Putamen (tissue), 1 donor: ENCODE measurements at regions not wholly inside any gene's neighbourhood (a gene's known extent, or its start where the extent isn't known, plus 50 kb on each side); places are given as distances from the start of the nearest gene placed in this dataset.

ENCODE experiments used
- DNase-seq: peaks from one replicate; pipeline ENCODE4 v3.0.0-alpha.2; 2016; ENCODE audit warnings: low spot score

DNA sequence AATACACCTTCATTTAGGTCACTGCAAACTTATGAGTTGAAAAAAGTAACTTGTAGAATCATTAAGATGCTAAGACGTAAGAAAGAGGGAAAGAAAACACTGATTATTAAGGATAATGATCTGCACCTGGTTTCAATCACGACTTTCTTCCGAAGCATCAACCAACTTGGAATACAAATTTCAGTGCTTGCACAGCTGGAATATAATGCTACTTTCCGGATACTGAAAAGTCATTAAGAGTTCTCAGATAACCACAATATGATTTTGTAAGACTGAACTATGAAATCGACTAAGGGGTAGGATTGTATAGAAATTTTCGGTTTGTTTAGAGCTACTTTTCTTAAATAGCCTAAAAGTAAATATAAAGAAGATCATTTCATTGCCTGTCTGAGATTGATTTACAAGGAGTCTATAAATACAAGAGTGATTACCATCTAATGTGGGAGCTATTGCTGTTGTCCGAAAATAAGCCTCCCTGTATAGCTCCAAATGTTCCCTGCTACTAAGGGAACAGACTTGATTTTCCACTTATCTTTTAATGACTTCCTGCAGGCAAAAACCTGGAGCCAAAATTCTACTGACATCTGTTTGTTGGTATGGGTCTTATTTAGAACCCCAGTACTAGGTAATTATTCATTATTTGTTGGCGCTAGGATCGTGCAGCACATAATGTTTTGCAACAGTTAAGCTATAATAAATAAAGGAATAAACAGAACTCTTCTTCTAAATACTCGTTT, 673.3 kb downstream of the KCNT2 start:
- DNase-seq = no peak

DNA sequence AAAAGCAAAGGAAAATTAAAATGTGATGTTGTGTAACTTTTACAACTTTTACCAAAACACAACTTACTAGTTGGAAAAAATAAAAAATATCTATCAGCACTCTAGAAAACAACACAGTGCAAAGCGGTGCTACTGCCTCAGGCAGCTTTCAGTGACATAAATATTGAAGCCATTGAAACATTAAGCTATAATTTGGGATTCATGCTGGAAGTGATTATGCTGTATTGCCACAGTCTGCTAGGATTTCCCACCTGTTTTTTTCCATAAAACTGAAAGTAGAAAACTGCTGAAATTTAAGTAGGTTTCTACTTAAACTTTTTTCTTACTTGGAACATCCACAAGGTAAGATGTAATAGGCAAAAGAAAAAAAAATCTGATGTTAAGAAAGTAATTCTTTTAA, 674.4 kb downstream of the KCNT2 start:
- DNase-seq = no peak

DNA sequence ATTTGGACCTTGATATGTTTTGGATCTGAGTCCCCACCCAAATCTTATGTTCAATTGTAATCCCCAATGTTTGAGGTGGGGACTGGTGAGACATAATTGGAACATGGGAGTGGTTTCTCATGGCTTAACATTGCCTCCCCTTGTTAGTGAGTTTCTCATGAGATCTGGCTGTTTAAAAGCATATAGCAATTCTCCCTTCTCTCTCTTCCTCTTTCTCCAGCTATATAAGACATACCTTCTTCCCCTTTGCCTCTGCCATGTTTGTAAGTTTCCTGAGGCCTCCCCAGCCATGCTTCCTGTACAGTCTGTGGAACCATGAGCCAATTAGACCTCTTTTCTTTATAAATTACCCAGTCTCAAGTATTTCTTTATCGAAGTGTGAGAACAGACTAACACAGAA, 692.4 kb downstream of the KCNT2 start:
- no peak for DNase-seq

DNA sequence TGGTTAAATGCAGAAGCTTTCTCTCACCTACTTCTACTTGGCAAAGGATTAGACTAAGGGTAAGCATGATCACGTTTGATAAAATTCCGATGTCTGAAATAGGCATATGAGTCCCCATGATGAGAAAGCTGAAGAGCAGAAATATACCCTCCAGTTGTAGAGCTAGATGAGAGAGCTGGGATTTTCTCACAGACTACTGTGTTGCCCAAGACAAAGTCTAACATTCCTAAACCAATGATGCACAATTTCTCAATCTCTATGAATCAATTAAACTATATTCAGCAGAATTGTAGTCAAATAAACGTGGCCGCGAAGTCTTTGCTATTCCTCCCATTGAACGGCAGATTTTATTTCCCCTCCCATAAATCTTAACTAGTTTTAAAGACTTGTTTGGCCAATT, 699.2 kb downstream of the KCNT2 start:
- no peak for DNase-seq

DNA sequence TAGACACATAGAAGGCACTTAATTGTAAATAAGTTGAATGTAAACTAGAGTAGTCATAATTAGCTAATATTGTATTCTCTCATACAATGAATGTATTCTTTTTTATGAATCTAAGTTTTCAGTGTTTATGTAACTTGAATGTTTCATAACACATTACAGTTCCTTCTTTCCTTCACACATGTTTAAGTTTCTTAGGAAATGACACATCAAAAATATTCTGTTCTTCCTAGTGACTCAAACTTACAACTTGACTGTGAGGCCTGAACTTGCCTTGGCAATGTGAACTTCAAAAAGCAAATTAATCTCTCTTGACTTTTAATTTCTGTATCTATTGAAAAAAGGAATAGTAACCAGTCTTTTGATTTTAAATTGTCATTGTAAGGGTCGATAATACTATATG, 700.1 kb downstream of the KCNT2 start:
- no peak for DNase-seq

DNA sequence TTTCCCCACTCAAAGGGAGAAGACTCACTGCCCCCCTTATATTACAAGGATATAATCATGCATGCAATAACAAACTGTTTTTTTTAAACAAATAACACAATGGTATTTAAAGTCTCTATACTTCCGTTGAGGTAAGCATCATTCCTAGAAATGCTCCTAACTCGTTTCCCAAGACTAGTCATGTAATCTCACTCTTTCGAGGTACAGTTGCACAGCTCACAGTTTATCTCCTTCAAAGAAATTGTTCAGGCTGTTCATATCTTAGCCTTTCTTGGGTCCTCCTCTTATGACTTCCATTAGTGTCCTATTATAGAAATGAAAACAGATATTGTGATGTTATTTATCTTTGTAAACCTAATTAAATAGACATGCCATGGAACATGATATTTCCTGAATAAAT, 705.0 kb downstream of the KCNT2 start:
- no peak for DNase-seq

DNA sequence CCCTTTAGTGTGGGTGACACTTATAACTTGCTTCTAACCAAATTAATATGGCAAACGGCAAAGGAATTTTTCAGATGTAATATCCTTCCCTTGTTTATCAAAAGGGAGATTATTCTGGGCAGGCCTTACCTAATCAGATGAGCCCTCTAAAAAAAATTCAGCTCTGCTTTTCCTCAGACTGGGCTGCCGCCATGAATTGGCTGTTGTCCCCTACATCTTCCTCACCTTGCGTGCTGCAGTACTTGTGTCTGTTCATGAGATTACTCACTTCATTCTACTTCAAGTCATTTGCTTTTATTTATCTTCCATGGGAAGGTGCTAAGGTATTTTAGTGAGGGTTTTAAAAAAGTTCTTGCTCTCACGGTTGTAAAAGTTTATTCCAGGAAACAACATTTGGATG, 705.5 kb downstream of the KCNT2 start:
- DNase-seq = no peak

DNA sequence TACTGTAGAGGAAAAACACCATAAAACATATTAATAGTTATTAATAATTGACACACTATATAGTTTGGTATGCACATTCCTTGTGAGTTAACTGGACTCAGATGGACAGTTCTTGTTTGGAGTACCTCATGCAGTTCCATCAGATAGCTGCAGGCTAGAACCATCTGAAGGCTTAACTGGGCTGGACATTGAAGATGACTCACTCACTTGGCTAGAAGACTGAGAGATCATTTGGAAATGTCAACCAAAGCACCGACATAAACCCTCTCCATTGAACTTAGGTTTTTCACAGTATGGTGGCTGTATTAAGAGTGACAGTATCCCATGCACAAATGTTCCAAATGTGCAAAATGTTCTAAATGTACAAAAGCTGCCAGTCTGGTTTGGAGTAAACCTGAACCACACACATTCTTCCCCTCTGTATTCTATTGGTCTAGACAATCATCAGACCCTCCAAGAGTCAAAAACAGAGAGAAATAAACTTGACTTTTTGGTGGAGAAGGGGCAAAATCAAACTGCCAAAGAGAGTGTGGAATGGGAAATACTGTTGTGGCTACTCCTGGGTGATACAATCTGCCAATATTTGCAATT, 708.4 kb downstream of the KCNT2 start:
- no peak for DNase-seq

DNA sequence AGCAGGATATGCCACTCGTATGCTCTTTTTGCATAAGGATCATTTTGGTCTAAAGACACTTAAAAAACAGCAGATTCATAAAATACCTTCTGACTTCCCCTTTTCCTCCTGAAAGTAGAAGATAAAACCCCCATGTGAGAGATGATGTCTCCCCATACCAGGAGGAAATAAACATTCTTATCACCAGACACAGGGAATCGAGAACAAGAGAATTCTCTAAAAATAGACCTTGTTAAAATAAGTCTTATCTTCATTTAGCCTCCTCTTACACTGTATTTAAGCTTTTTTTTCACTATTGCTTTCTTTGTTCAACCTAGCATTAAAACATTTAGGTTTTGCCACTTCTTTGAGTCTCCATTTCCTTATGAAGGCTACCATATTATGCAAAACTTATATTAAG, 709.3 kb downstream of the KCNT2 start:
- no peak for DNase-seq

DNA sequence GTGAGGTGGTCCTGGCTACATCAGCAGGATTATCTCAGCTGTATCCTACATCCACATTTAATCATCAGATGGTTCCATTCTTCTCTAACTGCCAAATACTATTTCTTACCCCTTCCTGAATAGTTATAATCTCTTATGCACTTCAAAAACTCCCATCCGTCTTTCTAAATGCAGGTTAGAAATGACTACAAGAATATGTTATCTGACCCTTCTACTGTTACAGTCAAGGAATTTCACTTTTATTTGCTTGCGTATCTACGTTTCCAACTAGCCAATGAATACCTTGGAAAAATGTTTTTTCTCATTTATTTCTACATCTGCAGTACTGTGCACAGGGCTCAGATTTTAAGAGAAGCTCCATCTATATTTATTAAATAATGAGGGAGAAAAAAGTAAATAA, 709.9 kb downstream of the KCNT2 start:
- no peak for DNase-seq

DNA sequence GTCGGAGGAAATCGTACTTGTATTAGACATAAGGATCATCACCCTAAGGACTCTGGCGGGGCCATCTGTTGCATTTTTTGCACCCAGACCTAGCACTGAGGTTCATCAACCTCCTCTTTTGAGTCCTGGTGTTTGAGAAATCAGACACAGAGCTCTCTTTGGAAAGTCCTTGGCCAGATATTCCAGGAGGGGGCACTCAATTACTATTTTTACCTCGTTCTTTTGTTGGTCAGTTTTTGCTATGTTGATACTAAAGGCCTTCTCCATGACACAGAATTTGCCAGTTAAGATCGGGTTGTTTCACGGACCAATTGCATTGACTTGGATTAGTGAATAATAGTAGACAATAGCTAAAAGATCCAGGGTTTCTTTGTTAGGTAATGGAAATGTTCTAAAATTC, 711.2 kb downstream of the KCNT2 start:
- DNase-seq = no peak

DNA sequence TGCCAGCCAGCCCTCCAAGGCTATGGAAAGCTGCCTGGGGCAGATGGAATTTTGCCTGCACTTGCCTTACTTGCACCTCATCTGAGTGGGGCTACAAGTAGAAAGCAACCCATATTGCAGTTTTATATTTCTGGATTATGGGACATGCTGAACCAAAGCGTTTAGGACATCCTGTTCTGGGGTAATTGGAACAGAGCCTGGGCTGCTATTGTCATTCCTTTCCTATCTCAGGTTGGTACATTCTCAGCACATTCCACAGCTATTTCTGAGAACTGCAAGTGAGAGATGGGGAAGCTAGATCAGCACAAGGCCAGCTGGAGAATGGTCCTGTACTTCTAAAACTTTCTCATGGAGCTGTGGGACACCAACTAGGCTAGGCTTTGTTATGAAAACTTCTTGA, 713.8 kb downstream of the KCNT2 start:
- DNase-seq = no peak

DNA sequence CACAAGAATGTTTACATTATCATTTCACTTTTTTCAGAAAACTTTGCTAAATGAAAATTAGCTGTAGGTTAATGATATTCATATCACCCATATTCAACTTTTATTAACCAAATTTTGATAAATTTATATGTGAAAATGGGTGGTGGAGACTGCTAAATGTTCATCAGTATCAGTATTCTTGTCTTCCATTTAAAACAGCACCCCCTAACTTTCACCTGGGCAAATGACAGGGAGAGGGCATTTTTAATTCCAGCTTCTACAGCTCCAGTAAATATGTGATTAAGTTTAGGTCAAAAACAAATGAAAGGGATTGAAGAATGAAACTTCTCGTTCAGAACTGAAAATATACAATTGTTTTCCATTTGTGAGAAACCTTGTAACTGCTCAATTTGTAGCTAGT, 722.2 kb downstream of the KCNT2 start:
- no peak for DNase-seq

DNA sequence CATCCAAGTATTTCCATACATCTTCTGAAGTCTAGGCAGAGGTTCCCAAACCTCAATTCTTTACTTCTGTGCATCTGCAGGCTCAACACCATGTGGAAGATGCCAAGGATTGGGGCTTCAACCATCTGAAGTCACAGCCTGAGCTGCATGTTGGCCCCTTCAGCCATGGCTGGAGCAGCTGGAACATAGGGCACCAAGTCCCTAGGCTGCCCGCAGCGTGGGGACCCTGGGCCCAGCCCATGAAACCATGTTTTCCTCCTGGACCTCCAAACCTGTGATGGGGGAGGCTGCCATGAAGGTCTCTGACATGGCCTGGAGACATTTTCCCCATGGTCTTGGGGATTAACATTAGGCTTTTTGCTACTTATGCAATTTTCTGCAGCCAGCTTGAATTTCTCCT, 729.8 kb downstream of the KCNT2 start:
- no peak for DNase-seq

DNA sequence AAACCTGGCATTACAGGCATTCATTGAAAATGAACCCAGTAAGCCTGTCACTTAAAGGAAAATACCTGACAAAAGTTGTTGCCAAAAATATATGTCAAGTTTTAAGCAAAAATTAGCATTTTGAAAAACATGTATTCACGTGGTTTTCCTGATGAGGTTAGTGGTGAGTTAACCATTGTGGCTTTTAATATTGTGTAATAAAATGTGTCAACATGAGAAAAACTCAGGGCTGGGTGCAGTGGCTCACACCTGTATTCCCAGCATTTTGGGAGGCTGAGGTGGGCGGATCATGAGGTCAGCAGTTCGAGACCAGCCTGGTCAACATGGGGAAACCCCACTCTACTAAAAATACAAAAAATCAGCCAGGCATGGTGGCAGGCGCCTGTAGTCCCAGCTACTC, 731.4 kb downstream of the KCNT2 start:
- no peak for DNase-seq

DNA sequence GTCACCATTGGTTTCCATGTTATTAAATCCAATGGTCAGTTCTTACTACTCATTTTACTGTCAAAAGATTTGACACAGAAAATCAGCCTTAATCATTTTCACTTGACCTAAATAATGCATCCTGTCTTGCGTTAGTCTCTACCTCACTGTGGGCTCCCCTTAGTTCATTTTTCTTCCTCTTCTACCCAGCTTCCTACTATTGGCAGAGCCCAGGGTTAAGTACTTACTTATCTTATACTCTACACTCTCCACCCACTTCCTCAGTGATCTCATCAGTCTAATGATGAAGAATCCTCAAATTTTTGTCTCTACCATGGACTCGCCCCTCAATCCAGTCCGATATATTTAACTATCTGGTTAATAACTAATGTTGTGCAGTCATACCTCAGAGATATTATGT, 735.9 kb downstream of the KCNT2 start:
- no peak for DNase-seq

DNA sequence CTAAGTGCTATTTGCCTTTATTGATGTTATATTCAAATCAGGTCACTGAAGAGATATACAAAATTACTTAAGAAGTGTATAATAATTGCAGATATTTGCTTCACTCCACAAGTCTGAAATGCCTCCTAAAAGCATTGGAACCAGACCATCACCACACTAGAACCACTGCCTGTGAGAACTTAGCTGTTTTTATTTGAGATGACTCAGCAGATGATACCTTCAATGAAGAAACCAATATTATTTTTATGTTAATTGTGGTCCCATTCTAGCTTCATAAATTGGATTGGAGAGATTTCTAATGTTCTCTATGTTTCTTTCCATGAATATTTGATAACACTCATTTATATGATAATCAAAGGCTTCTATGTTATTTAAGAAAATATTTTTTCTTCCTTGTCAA, 740.6 kb downstream of the KCNT2 start:
- no peak for DNase-seq

DNA sequence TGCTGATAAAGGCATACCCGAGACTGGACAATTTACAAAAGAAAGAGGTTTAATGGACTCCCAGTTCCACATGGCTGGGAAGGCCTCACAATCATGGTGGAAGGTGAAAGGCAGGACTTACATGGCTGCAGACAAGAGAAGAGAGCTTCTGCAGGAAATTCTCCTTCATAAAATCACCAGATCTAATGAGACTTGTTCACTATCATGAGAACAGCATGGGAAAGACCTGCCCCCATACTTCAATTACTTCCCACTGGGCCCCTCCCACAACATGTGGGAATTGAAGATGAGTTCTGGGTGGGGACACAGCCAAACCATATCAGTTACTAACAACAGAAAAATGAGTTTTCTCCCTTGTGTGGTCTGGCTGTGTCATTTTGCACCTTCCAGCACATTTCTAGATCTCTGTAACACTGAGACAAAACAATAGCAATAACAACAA, 741.4 kb downstream of the KCNT2 start:
- no peak for DNase-seq

DNA sequence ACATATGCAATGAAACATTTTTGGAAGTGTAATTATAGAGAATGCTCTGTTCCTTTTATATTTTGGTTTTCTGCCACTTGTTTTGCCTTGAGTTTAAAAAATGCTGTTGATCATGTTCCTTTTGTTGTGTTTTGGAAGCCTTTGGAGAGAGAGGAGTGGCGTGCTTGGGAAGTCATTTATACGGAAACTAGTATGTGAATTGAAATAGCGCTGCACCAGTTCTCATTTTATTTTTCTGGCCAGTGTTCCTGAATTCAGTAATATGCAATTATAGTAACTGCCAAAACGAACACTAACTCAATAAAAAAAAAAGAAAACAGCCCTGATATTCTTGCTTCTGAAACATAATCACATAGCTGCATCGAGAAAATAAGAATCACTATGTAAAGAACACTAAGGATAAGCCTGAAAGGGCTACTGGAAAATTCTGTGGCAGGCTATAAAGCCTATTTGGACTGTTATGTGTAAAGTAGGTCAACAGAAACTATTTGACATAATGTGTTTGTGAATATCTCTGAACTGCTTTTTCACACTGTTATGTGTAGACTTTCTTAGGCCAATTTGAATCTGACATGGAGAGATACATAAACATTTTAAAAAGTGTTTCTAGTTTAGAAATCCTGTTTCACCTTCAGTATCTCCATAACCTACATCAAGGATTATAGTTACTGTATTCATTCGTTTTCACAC, 742.0 kb downstream of the KCNT2 start:
- DNase-seq = no peak

DNA sequence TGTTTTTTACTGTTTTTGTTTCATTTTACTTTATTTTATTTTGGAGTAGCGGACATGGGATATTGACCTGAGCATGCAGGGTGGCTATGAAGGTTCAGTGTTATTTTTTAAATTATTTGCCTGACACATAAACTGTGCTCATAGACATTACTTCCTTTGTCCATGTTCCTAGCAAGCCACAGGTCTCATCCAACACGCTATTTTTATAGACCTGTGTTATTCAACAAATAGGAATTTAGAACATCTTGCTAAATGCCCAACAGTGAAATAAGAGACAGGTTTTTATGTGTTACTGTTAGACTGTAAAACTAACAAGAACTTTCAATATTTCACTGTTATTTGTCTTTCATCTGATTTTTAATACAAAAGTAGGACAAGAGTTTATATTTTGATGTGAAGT, 756.4 kb downstream of the KCNT2 start:
- DNase-seq = no peak

DNA sequence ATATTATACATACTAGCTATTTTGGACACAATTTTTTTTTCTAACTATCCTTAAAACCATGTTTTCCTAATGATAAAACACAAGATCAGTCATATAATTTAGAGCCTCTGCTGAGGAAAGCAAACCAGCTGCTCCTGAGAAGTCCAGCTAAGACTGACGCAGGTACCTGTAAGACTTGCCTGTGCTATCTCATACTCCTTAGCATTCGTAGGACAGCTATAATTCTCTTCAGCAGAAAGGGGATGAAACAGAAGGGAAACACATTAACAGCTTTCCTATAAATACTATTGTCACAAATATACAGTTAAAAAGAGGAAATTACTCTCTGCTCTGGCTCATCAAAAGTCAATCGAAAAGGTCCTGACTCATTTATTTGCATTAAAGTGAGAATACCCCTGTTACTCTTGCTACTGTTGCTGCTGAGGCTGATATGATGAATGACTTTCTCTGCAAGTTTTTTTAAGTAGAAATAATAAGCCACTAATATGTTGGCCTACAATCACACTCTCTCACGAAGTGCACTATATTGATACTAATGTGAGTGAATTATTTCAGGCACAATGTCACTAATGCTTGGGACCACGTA, 757.1 kb downstream of the KCNT2 start:
- no peak for DNase-seq

DNA sequence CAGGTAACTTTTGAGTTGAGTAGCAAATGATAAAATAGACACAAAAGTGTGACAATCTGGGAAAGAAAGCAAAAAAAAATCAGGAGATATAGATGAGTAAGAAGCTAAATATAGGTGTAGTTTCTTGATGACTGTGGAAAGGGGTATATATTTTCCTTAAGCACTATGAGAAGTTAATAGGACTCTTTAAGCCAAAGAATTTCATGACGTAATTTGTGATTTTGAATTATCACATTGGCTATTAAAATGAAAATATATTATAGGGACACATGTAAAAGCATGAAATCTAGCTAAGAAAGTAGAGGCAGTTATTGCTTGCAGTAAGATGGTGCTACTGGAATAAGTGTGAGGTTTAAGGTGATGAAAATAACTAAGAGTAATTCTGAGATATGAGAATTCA, 759.1 kb downstream of the KCNT2 start:
- no peak for DNase-seq
